Renal cortex interstitium (tissue), 11 donors: ENCODE measurements at regions not wholly inside any gene's neighbourhood (a gene's known extent, or its start where the extent isn't known, plus 50 kb on each side); places are given as distances from the start of the nearest gene placed in this dataset.
"Not testable (repeated sequence)": the region's sequence is repeated elsewhere in the genome, so short reads cannot be mapped to it uniquely, and the experiment has no call there.

Source experiments
- DNase-seq, 11 donors: peaks; one replicate each; pipeline ENCODE4 v3.0.0-alpha.2; 2013; ENCODE audit warnings: low read depth in 9 of 11, low spot score in 4 of 11; ENCODE audit errors: extremely low read depth in 1 of 11

DNA sequence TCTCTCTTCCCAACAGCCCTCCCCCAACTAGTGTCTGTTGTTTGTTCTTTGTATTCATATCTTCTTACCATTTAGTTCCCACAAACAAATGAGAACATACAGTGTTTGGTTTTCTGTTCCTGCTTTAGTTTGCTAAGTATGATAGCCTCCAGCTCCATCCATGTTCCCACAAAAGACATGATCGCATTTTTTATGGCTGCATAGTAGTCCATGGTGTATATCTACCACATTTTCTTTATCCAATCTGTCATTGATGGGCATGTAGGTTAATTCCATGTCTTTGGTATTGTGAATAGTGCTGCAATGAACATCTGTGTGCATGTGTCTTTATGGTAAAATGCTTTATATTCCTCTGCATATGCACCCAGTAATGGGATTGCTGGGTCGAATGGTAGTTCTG is 283.9 kb upstream of the FGF13 start:
- no peak for DNase-seq

DNA sequence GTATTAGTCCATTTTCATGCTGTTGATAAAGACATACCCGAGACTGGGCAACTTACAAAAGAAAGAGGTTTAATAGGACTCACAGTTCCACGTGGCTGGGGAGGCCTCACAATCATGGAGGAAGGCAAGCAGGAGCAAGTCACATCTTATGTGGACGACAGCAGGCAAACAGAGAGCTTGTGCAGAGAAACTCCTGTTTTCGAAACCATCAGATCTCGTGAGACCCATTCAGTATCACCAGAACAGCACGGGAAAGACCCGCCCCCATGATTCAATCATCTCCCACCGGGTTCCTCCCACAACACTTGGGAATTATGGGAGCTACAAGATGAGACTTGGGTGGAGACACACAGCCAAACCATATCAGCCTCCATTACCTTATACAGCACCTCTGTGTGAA is 278.9 kb upstream of the FGF13 start:
- not testable (repeated sequence) for DNase-seq

DNA sequence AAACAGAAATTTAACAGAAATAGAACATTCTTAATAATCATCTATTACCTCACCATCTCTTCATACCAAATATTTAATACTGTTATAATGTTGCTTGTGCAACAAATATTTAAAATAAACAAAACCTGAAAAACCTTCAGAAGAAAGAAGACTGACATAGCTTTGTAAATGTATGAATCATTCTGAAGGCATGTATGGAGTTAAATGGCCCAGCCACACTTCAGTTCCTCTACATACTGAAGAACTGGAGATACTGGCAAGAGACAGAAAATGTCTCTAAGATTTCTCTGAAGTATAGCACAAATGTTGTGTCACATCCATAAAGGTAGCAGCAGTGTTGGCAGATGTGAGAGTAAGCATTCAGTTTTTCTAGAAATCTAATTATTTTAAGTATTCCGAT is 275.3 kb upstream of the FGF13 start:
- DNase-seq: no peak

GRCh38 chrX:138986235-138986634 is 274.7 kb upstream of the FGF13 start:
- no peak for DNase-seq

GRCh38 chrX:138982365-138982764 is 270.8 kb upstream of the FGF13 start:
- no peak for DNase-seq

DNA sequence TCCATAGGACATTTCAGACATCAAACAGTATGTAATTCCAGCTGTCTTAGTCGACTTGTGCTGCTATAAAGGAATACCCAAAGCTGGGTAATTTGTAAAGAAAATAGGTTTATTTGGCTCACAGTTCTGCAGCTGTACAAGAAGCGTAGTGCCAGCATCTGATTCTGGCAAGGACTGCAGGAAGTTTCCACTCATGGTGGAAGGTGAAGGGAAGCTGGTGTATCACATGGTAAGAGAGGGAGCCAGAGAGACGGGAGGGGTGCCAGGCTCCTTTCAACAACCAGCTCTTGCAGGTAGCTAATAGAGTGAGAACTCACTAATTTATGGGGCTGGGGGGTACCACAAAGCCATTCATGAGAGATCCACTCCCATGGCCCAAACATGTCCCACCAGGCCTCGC is 253.0 kb upstream of the FGF13 start:
- DNase-seq: no peak

GRCh38 chrX:138962419-138962818 is 250.9 kb upstream of the FGF13 start:
- DNase-seq: not testable (repeated sequence)

DNA sequence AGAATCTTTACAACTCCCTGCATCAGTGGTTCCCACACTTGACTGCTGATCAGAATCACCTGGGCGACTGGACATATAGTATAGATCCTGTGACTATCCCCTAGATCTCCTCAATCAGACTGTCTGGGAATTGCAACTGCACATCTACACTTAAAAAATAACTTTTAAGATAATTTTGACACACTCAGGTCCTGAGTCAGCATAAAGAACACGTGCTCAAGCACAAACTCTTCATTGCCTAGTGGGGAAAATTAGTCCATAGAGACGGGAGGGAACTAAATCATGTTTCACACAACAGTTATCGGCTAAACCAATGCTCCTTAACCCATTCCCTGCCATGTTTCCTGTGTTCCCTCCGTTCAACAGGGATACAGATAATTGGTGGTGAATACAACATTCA is 243.5 kb upstream of the FGF13 start:
- DNase-seq: no peak

DNA sequence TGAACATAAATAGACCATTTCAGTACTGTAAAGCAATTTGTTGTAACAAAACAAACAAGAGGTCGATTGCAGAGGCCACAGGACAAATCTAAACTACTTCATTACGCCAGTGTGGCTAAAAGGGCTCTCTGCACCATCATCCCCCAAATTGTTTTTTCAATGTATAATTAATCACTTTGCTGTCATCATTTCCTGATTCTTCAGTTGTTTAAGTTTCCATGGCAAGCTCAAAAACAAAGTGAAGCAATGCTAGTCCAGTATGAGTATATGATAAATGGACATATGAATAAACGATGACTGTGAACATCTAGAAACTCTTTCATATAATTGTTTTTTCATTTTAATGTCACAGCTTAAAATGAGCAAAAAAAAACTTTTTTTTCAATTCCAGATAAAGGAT is 235.4 kb upstream of the FGF13 start:
- no peak for DNase-seq

DNA sequence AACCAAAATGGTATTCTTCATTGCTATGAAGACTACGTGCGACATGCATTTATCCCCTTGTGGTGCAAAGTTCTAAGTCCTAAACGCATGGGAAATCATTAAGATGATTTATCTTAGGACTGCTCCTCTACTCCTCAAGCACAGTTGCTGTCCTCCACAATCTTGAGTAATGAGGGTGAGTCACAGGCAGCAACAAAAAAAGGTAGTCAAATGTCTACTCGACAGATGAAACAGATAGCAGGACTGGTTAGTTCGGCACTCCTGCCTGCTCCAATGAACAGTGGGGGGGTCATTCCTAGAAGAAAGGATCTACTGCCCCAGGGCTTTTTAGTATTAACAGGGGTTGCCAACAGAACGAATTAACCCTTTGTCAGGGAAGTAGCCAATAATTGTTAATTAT is 233.7 kb upstream of the FGF13 start:
- DNase-seq: no peak

DNA sequence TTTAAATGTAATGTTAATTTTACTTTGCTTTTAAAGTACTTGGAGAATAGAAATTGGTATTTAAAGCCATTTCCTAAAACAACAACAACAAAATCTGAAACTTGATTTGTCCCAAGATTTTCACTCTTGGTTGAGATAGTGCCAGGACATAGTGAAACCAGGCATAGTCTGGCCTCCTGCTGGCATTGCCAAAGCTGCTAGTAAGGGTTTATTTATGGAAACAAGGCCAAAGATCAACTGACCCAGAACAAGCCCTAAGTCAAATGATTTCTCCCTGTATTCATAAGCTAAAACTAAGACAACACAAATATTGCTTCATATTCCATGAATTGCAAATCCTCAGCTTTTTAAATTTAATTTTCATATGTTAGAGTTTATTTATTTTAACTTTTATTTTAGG is 227.5 kb upstream of the FGF13 start:
- DNase-seq: no peak

GRCh38 chrX:138938003-138938402 is 226.5 kb upstream of the FGF13 start:
- no peak for DNase-seq

DNA sequence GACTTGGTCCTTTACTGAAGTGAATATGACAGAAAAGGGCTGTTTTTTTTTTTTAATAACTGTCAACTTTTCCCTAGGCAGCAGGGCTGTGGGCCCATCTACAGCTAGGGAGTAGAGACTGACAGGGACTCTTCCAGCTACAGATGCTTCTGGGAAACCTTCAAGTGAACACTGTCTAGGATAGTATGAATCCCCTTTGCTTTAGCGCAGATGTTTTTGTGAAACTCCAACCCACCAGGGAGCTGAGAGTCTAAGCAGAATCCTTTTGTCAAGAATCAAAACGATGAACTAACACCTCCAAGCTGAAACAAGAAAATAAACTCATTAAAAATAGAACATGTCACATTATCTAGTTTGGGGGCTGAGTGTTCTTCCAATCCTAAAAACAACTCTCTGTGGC is 219.7 kb upstream of the FGF13 start:
- DNase-seq: no peak

GRCh38 chrX:138930583-138930945 is 219.0 kb upstream of the FGF13 start:
- no peak for DNase-seq

DNA sequence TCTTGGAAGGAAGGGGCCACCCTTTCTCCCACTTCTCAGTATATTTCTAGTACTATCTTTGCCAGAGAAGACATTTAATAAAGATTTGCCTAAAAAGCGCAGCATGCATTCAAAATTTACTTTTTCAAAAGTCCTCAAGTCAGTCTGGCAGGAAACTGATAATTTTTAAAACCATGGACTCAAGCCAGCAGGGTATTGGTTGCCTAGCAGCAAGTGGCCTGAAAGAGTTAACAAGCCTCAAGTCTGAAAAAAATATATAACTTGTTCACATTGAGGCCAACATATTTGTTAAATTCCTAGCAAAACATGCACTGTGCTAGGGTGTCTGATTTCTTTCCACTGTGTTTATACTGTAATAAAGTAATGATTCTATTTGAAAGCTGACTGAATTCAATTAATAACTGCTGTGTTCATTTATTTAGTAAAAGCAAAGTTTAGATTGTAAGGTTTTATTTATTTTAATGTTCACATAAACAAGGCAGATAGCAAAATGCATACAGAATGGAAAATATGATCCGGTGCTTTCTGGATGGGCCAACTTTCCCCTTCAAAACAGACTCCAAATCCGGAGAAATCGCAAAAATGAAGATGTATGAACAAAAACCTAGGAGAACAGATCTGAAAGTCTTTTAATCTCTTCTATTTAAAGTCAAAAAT is 218.5 kb upstream of the FGF13 start:
- no peak for DNase-seq

DNA sequence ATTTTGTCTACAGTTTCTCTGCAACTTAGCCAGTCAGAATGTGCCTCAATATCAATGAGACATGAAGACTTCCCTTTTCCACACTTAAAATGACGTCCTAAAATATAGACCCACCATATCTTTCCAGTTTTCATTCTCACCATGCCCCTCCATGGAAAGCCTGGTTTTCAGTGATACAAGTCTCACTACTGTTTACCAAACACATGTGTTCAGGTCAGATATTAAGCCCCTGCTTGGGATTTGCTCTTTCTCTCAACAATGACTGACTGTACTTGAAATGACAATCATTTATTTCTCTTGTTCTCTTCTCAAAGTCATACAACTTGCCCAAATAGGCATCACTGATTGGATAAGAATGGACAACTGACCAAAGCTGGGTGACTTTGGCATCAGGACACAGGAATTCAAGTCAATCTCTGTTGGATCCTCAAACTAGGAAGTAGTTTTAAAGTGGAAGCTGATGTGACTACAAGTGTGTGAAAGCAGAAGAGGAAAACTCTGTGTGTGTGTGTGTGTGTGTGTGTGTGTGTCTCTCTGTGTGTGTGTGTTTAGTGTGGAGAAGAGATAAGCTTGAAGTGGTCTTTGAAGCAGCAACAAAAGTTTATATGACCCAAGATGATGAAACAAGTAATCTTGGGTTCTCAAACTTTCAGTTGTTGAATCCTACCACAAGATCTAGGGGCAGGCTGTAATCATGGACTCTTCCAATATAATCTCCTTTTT is 217.4 kb upstream of the FGF13 start:
- no peak for DNase-seq

- DNase-seq: no peak
These were observed 213.8 kb upstream of the FGF13 start for GRCh38 chrX:138925330-138925729.

DNA sequence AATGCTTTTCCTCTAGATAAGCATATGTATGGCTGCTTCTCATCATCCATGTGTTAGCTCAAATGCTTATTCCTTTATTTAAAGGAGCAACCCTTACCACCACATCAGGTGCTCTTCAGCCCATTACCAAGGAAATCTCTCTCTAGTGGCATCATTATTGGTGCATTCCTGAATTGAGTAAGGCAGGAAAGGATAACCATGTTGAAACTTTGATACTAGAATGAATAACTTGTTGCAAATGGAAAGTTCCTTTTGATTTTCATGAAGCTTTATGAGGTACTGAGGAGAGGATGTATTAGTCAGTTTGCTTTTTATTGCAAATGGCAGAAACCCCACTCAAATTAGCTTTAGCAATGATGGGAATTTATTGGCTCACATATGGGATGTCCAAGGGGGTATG is 212.3 kb upstream of the FGF13 start:
- no peak for DNase-seq

- DNase-seq: no peak
These were observed 209.5 kb upstream of the FGF13 start for GRCh38 chrX:138921031-138921430.

DNA sequence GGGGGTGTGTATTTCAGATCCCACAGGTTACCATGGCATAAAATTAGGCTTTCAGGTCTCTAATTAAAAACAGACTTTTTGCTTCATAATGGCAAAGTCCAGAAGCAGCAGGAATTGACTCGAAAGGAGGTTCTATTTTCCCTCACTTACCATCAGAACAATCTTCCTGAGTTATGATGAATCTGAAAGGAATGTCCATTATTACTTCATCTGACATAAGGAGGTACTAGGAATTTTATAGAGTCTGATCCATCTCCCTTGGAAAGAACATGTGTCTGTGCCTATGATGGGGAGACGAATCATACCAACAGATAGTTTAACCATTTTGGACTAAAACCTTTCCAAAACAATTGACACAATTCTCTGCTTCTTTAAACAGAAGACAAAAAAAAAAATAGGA is 206.3 kb upstream of the FGF13 start:
- DNase-seq: no peak

GRCh38 chrX:138914767-138915166 is 203.2 kb upstream of the FGF13 start:
- DNase-seq: no peak
